LoVo (cell line): ENCODE measurements at regions not wholly inside any gene's neighbourhood (a gene's known extent, or its start where the extent isn't known, plus 50 kb on each side); places are given as distances from the start of the nearest gene placed in this dataset.
"Not testable (repeated sequence)": the region's sequence is repeated elsewhere in the genome, so short reads cannot be mapped to it uniquely, and the experiment has no call there.

Experiments
- DNase-seq: peaks from one replicate; pipeline ENCODE4 v3.0.0-alpha.2; 2016; ENCODE audit warnings: low spot score

DNA sequence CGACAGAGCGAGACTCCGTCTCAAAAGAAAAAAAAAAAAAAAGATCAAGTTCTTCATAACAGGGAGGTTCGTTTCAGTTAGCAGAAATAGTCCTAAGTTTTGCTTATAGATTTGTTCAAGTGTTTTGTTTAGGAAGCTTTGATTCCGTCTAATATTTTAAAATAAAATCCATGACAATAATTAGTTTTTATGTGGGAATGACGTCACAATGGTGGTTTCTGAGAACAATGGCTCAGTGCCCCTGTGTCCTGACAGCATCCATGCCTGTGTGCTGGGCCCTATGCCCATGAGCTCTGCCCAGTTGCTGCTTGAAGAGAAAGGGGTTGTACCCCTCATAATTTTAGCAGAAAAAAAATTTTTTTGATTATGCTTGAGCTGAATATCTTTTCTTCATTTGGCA lies 134.0 kb downstream of the SST start:
- DNase-seq: no peak

DNA sequence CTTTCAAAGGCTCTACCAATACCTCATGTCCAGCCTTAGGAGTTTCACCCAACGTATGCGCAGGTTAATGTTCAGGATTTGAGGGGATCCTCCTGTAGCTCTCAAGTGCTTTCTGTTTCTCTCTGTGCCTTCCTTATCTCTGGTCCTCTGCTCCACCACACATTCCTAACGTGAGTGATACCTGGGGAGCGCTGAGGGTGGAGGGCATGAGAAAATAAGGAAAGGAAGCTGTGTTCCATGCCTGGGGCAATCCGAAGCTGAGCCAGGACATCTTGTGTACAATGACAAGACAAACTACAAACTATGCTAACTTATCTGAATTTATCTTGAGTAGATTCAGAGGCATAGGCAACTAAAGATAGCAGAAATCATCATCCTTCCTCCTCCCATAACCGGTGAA lies 136.4 kb downstream of the SST start:
- no peak for DNase-seq

DNA sequence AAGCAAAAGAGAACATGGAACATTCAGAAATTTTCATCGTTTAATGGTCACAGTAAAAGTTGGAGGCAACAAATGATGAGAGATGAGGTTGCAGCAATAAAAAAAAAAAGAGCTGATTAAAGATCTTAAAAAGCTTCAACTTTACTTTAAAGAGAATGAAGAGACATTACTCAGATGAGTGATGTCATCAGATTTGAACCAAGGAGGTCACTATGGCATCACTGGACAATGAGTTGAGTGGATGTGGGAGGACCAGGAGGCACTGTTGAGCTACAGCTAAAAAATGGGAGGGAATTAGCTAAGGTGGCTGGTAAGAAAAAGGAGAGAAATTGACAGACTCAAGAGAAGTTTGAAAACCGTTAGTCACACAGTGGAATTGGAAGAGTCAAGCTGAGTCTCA lies 138.4 kb downstream of the SST start:
- DNase-seq: no peak

DNA sequence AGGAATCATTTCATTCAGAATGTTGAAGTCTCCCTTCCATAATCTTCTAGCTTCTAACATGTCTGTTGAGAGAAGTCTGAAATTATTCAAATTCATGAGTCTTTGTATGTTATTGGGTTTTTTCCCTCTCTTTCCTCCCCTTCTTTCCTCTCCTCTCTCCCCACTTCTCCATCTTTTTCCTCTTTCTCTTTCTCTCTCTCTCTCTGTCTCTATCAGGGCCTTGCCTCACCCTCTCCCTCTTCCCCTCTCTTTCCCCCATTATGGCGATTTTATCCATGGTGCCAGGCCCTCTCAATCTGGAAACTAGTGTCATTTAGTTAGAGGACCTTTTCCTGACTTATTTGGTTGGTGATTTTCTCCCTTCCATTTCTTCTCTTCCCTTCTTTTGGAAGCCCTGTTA lies 147.3 kb downstream of the SST start:
- DNase-seq: no peak

DNA sequence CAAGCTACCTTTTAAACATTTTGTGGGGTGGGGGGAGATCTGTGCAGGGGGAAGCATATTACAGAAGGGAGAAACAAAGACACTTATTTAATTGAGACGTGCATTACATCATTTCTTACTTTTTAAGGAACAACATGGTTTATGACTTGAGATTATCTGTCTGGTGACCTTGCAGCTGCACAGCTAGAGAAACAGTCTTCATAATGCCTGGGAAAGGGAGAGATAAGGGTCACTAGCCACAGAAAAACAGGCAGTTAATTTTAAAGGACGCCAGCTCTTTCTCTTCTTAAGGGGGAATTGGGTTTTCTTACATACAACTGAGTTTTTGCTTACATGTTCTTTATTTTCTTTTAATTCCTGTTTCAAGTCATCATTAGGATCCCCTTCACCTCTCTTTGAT lies 147.9 kb downstream of the SST start:
- DNase-seq: no peak

DNA sequence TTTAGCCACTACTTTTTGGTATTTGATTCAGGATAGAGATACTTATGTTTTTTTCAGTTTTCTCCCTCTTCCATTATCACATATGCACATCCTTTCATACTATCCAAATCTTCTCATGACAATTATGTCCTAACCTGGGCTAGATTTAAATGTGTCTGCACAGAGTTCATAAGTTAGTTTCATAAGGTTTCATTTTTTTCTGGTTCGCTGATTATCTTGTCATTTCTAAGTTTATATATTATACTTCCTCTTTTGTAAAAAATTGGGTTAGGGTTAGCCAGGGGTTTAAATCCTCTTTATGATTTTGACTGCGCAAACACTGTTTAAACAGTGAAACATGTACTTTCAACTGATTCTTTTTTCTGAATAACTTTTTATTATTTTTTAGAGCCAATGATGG lies 148.6 kb downstream of the SST start:
- DNase-seq: no peak

DNA sequence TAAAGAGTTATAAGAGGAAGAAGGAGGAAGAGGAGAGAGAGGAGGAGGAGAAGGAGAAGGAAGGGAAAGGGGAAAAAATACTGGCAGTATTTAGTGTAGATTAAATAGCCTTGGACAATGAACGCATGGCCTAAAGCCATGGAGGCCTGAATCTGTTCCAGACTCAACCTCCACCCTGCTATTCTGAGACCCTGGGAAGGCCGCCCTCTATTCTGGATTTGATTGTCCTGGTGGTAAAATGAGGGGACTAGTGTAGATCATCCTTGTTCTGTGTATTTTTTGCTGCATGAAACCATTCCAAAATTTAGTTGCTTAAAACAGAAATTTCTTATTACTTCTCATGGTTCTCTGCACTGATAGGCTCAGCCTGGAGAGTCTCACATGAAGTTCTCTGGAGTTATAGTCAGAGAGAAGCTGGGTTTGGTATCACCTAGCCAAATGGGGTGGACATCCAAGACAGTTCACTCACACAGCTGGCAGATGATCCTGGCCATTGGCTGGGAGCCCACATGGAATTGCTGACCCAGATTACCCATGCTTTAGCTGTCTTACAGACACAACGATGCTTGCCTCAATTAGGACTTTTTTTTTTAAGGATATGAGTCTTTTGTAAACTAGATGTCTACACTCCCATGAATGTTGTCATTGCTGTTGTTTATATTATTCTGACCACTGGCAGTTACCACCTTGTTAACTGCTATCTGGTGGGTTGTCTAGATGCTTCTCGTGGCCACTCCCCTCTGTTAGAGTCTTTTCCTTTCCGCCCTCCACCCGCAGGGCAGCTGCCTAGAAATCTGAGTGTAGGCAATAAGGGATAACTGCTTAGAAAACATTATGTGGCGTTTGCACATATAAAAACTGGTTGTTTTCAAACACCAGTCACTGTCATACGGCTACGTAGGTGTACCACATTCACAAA lies 149.9 kb downstream of the SST start:
- DNase-seq: no peak

DNA sequence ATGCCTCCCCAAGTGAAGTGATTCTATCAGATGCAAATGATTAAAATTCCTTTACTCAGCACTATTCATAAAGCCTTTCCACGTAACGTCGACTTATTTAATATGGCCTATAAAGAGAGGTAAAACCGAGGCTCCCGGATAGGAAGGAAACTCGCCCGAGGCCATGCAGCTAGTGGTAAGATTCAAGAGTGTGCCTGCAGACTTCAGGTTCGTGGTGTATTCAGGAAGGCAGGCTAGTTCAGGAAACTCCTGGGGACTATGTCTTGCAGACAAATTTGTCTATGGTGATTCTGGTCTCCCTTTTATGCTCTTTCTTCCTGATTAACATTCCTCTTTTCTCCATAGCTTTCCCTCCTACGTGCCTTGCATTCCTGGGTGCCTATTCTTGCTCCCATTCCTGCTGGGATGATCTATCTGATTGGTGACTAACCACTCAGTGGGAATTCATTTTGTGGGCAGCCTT lies 150.7 kb downstream of the SST start:
- DNase-seq: no peak

DNA sequence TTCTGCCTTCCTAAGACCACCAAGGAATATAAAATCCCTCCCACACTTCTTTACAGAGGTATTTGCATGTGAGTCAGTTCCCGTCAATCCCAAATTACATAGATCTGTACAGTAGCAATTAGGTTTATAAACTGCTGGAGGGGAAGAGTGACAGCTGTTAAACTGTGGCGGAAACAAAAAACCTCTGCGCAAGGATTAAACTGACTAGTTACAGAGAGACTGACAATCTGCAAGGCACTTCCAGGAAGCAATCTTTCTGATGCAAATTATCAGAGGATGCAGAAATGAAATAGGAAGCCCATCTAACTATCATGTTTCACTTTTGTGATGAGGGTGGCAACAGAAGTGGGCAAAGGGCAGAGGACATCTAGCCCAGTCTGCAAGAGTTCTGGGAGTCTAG lies 150.4 kb downstream of the RTP4 start:
- DNase-seq: no peak

DNA sequence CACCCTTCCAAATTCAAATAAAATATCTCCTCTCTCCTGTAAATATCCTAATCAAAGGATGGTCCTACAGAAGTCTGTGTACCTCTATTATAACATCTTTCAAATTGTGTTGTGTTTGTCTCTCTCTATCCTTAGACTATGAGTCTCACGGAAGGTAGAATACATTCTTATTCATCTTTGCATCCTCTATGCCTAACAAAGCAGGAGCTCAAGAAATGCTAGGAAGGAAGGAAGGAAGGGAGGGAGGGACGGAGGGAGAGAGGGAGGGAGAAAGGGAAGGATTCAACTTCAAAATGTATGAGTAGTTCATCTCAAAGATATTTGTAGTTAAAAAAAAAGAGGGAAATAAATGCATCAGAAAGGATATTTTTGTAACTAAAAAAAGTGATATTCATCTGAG lies 150.0 kb downstream of the RTP4 start:
- DNase-seq: no peak

DNA sequence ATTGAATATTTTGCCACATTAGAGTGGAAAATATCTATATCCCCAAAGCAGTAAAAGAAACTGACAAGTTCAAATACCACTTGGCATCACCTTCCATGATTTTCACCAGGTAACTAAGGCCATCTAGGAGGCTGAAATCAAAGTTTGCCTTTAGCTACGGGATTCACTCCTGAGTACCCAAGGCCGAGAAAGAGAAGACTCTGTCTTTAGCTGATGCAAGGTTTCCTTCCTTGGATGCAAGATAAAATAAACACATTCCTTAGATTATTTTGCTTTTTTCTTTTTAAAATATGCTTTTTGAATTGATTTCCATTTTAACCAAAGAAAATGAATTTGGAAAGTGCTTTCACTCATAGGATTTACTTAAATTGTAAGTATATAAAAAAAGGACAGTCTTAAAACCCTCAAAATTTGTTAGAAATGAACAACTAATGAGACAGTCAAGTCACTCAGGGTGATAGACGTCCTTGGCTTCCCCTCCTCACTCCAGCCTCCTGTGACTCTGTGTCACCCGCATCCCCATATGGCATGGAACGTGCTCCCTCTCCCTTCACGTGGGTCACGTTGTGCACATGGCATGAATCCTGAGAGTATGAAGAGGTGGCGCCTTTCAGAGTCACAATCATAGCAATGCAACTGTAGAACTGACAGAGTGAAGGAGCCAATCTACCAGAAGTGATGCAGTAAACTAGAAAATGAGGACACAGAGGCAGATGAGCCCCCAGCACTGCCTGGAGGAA lies 148.4 kb downstream of the RTP4 start:
- DNase-seq: no peak

DNA sequence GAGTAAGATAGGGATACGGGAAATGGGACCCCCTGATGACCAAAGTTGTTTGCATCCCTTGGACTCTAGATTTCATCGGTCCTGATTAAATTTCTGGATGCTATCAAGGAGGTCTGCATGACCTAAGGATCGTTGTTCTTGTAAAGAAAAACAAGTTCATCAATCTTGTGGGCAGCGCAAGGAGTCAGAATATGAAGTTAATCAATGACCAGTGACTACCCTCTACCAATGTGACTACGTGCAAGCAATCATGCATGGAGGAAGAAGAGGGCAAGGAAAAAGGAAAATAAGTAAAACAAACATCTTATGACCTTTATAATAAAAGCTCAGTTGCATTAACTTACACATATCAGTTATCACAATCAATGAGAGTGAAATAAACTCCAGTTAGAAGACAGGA lies 139.7 kb downstream of the RTP4 start:
- no peak for DNase-seq

DNA sequence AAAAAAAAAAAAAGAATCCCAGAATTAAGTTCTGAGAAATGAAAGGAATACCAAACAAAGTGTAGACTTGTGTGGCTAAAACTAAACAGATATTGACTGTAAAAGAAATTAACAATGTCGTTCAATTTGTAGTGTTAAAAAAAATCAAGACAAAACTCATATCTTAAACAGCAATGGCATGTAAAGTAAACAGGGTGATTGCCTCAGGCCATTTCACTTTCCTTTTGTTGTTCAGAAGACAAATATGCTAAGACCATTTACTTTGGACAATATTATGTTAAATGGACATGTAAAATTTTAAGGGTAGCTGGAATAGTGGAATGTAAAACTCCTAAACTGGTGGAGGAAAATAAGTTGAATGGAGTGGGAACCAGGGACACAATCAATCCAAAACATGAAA lies 139.1 kb downstream of the RTP4 start:
- DNase-seq: no peak

DNA sequence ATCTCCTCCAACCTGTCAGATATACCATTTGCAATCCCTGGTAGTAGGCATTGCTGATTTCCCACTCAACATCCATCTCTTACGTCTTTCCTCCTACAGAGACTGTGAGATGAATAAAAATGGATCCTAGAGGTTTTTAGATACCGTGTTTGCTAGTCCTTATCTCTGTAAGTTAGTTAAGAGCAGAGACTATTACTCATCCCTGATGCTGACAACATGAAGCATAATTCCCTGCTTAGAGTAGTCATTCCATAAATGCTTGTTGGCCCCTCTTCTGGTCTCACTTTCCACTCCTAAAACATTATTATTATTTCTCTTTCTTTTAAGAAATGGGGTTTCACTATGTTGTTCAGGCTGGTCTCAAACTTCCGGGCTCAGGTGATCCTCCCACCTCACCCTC lies 136.2 kb downstream of the RTP4 start:
- DNase-seq: no peak

DNA sequence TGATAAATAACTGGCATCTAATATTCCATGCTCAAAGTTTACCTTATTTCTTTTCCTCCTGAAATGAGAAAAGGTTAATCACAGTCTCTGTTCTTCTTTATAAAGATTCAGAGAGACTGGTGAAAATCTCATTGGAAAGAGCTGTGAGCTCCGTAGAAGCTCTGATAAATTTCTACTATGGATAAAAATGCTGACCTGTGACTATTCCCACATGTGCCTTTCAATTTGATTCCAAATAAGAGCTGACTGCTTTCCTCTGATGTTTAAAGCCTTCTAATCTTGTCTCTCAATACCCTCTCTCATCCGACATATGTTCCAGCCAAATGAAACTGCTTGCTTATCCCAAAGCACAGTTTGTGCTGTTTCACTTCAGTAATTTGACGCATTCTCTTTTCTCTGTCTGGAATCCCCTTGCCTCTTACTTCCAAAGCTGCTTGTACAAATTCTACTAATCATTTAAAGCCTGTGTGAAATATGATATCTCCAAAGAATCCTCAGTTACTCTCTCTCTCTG lies 130.1 kb downstream of the RTP4 start:
- no peak for DNase-seq

DNA sequence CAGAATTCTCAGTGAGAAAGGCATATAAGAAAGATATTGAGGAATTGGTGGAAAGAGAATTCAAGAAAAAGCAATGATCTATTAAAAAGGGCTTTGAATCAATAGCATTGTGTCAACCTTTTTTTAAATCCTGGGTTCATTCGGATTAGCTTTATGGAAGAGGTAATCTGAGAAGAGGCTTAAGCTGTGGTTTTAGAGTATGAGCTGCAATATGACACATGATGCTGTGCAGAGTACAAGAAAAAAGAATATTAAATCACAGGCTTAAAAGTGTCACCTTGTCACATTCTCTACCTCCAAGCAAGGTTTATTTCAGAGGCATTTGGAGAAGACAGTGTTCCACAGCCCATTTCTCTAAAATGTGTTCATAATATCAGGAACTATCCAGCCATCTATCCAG lies 128.9 kb downstream of the RTP4 start:
- DNase-seq: no peak

DNA sequence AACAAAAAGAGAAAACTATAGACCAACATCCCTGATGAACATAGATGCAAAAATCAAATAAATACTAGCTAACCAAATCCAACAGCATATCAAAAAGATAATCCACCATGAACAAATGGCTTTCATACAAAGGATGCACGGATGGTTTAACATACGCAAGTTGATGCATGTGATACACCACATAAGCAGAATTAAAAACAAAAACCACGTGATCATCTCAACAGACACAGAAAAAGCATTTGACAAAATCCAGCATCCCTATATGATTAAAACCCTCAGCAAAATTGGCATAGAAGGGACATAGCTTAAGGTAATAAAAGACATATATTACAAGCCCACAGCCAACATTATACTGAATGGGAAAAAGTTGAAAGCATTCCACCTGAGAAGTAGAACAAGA lies 125.9 kb downstream of the RTP4 start:
- DNase-seq: not testable (repeated sequence)

DNA sequence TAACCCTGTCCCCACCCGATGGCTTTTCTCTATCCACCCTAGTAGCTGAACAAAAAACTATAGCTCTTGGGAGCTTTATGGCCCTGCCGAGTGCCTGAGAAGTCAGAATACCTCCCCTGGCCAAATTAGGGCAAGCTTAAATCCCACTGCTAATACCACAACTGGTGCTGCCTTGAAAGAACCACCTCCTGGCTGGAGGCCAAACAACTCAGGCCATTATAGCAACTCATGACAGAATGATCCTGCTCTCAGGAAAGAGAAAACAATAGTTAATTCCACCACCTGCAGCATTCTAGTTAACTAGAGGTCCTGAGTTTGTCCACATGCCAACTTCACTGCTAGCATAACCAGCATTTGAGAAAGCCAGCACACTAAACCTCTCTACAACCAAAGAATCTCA lies 123.2 kb downstream of the RTP4 start:
- no peak for DNase-seq

DNA sequence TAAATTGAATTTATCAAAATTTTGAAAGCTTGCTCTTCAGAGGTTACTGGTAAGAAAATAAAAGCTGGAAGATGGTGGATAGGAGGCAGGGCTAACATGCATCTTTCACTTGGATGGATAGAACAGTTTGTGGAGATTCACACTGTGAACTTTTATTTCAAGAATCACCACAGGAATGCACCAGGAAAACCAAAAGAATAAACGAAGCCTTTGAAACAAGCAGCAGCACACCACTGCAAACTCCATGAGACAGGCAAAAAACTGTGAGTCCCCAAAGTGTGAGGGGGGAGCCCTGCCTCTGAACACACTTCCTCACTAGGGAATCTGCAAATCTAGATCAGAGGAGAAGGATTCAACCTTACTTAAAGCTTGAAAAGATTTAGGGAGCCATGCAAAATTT lies 122.2 kb downstream of the RTP4 start:
- no peak for DNase-seq

DNA sequence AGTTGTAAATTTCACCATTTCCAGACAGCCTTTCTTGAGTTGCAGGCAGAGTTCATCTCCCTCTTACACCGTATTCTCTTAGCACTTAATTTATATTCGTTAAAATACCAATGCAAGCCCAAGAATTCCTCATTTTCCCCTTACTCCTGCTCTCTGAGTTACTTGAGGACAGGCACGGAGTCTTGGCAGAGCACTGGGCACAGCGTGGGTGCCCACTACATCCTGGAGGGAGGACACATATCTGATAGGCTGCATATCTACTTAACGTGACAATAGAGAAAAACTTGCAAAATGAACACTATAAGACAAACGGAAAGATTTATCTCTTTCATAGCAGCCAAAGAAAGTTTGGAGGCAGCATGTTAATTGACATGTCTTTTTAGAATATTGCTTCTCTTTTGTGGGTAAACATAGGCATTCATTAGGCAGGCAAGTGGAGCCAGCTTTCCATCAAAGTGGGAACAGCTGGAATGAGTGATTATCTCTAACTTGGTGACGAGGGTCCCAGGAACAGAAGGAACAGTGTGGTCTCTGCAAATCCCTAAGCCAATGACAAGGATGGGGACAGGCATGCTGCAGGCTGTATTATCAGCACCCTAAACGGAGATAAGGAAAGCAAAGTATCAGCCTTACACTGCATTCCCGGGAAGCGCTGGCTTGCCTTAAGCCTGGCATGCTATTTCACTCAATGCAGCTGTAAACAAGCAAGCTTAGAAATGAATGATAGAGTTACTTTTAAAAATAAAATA lies 116.5 kb downstream of the RTP4 start:
- no peak for DNase-seq

DNA sequence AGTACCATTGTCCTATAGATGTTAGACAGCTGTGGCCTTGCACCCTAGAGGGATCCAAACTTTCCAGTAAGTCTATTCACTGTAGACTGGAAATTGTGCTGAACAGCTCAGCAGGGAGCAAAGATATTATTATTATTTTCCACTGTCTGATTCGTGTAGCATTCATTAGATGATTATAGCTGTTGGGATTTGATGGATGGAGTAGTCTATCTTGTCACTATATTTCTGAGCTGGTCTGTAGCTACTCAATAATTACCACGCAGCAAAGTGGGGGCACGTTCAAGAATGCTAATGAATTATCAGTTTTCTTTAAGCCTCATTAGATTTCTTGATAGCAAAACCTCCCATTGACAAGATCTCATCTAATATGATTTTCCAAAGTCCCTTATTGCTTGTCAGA lies 113.2 kb downstream of the RTP4 start:
- no peak for DNase-seq

DNA sequence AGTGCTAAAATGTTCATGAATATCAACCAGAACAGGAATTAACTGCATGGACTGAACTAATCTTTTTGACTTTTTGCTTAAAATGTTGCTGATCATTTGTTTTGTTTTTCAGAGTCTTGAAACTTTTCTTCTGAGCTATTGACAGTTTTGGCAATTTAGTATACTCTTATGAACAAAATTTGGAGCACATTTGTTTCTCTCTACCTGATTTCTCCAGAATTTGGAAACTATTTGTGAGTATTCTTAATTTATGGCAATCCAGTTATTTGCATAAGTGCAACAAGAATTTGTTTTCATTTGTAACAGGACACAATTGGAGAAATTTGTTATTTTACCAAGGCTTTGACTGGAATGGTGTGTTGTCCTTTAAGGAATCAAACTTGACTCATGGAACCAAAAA lies 107.4 kb downstream of the RTP4 start:
- not testable (repeated sequence) for DNase-seq
